ENCODE measurements at regions not wholly inside any gene's neighbourhood (a gene's known extent, or its start where the extent isn't known, plus 50 kb on each side); places are given as distances from the start of the nearest gene placed in this dataset.

GRCh38 chr10:131753336-131753735, 147.5 kb upstream of the PPP2R2D start:
- Histone ChIP-seq H3K9me3 (ENCODE audit: control insufficient read depth in 3 of 3, low read length in 3 of 3) (peaks cover 0 to 4% (median 0%) of the 10 kb centered on the region in 3 donors), H3K27me3 (ENCODE audit: control insufficient read depth in 3 of 3, insufficient read depth in 3 of 3, low read length in 3 of 3) (peaks cover 21 to 32% (median 21%) of the 10 kb centered on the region in 3 donors), H3K4me1 (ENCODE audit: control insufficient read depth in 3 of 3, insufficient read depth in 3 of 3, low read length in 3 of 3) (no peaks in the 10 kb centered on the region), H3K9ac (ENCODE audit: low read depth in 1 of 3, low read length in 3 of 3) (no peak overlapping the region), H3K4me3 (ENCODE audit: low read length in 3 of 3) (no peak overlapping the region), H3K36me3 (ENCODE audit: control insufficient read depth in 3 of 3, insufficient read depth in 3 of 3, low read length in 3 of 3) (no peaks in the 10 kb centered on the region), H3K27ac (ENCODE audit: low read depth, low read length) (no peak overlapping the region)

DNA sequence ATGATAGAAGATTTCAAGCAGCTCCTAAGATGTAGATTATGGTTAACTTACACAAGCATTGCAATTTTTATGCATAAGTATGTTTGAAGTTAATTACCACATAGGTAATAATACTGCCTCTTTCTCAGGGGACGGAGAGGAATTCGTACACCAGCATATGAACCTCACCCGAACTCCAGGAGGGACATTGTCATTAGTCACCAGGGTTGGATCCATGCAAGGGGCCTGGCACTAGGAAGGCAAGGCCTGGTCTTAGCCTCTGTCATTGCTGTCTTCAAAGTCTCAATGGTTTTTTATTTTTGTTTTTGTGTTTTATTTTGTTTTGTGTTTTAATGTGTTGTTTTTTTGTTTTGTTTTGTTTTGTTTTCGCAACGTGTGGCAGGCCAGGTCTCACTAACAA, 145.6 kb upstream of the PPP2R2D start:
- no peak overlapping the region for H3K9ac ChIP-seq (ENCODE audit: low read depth in 1 of 3, low read length in 3 of 3)
- H3K9me3 ChIP-seq (ENCODE audit: control insufficient read depth in 3 of 3, low read length in 3 of 3), result peaks cover 0 to 4% (median 0%) of the 10 kb centered on the region in 3 donors
- H3K27ac ChIP-seq (ENCODE audit: low read depth, low read length), result no peak overlapping the region
- peaks cover 9 to 14% (median 14%) of the 10 kb centered on the region in 3 donors for H3K27me3 ChIP-seq (ENCODE audit: control insufficient read depth in 3 of 3, insufficient read depth in 3 of 3, low read length in 3 of 3)
- H3K4me1 ChIP-seq (ENCODE audit: control insufficient read depth in 3 of 3, insufficient read depth in 3 of 3, low read length in 3 of 3), result no peaks in the 10 kb centered on the region
- H3K4me3 ChIP-seq (ENCODE audit: low read length in 3 of 3), result no peak overlapping the region
- H3K36me3 ChIP-seq (ENCODE audit: control insufficient read depth in 3 of 3, insufficient read depth in 3 of 3, low read length in 3 of 3), result no peaks in the 10 kb centered on the region

GRCh38 chr10:131757285-131758058, 143.3 kb upstream of the PPP2R2D start:
- H3K9me3 ChIP-seq (ENCODE audit: control insufficient read depth in 3 of 3, low read length in 3 of 3), result peaks cover 0 to 4% (median 2%) of the 10 kb centered on the region in 3 donors
- H3K9ac ChIP-seq (ENCODE audit: low read depth in 1 of 3, low read length in 3 of 3), result no peak overlapping the region
- no peaks in the 10 kb centered on the region for H3K36me3 ChIP-seq (ENCODE audit: control insufficient read depth in 3 of 3, insufficient read depth in 3 of 3, low read length in 3 of 3)
- H3K4me1 ChIP-seq (ENCODE audit: control insufficient read depth in 3 of 3, insufficient read depth in 3 of 3, low read length in 3 of 3), result no peaks in the 10 kb centered on the region
- H3K27me3 ChIP-seq (ENCODE audit: control insufficient read depth in 3 of 3, insufficient read depth in 3 of 3, low read length in 3 of 3), result peaks cover 5 to 18% (median 14%) of the 10 kb centered on the region in 3 donors
- no peak overlapping the region for H3K4me3 ChIP-seq (ENCODE audit: low read length in 3 of 3)
- H3K27ac ChIP-seq (ENCODE audit: low read depth, low read length), result no peak overlapping the region

DNA sequence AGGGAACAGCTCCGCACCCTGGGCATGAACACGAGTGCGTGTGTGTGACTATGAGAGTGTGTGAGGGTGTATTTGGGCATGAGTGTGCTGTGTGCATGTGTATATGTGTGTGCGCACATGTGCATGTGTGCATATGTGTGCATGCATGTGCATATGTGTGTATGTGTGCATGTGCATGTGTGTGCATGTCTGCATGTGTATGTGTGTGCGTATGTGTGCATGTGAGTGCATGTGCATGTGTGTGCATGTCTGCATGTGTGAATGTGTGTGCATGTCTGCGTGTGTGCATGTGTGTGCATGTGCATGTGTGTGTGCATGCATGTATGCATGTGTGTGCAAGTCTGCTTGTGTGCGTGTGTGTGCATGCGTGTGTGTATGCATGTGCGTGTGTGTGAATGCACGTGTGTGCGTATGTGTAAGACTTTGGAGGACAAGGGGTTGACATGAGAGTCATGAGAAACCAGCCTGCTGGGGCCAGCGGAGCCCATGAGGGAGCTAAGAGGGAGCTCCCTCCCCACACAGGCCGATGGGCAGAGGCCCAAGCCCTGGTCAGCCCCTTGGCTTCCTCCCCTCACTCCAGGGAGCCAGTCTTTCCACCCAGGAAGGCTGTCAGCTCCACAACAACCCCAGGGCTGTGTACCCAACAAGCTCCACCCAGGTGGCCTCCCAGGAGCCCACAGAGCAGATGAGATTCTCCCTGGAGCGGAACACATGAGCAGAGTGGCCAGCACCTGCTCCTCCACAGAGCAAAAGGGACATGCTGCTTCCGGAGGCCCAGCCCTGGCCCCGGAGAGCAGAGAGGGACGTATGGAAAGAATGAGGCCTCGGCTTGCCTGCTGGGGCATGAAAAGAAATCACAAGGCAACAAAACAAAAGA, 142.5 kb upstream of the PPP2R2D start:
- H3K27ac ChIP-seq (ENCODE audit: low read depth, low read length), result no peak overlapping the region
- no peaks in the 10 kb centered on the region for H3K4me1 ChIP-seq (ENCODE audit: control insufficient read depth in 3 of 3, insufficient read depth in 3 of 3, low read length in 3 of 3)
- H3K27me3 ChIP-seq (ENCODE audit: control insufficient read depth in 3 of 3, insufficient read depth in 3 of 3, low read length in 3 of 3), result peaks cover 5 to 24% (median 14%) of the 10 kb centered on the region in 3 donors
- H3K9me3 ChIP-seq (ENCODE audit: control insufficient read depth in 3 of 3, low read length in 3 of 3), result peaks cover 0 to 4% (median 2%) of the 10 kb centered on the region in 3 donors
- H3K36me3 ChIP-seq (ENCODE audit: control insufficient read depth in 3 of 3, insufficient read depth in 3 of 3, low read length in 3 of 3), result no peaks in the 10 kb centered on the region
- no peak overlapping the region for H3K4me3 ChIP-seq (ENCODE audit: low read length in 3 of 3)
- no peak overlapping the region for H3K9ac ChIP-seq (ENCODE audit: low read depth in 1 of 3, low read length in 3 of 3)

- Histone ChIP-seq H3K9me3 (ENCODE audit: control insufficient read depth in 3 of 3, low read length in 3 of 3) (peaks cover 0 to 4% (median 2%) of the 10 kb centered on the region in 3 donors), H3K9ac (ENCODE audit: low read depth in 1 of 3, low read length in 3 of 3) (no peak overlapping the region), H3K27me3 (ENCODE audit: control insufficient read depth in 3 of 3, insufficient read depth in 3 of 3, low read length in 3 of 3) (peaks cover 5 to 28% (median 14%) of the 10 kb centered on the region in 3 donors), H3K4me1 (ENCODE audit: control insufficient read depth in 3 of 3, insufficient read depth in 3 of 3, low read length in 3 of 3) (no peaks in the 10 kb centered on the region), H3K36me3 (ENCODE audit: control insufficient read depth in 3 of 3, insufficient read depth in 3 of 3, low read length in 3 of 3) (no peaks in the 10 kb centered on the region), H3K27ac (ENCODE audit: low read depth, low read length) (no peak overlapping the region), H3K4me3 (ENCODE audit: low read length in 3 of 3) (no peak overlapping the region)
These were observed 141.9 kb upstream of the PPP2R2D start for GRCh38 chr10:131758939-131759301.

GRCh38 chr10:131759347-131759746, 141.5 kb upstream of the PPP2R2D start:
- no peaks in the 10 kb centered on the region for H3K36me3 ChIP-seq (ENCODE audit: control insufficient read depth in 3 of 3, insufficient read depth in 3 of 3, low read length in 3 of 3)
- H3K4me3 ChIP-seq (ENCODE audit: low read length in 3 of 3), result no peak overlapping the region
- H3K27me3 ChIP-seq (ENCODE audit: control insufficient read depth in 3 of 3, insufficient read depth in 3 of 3, low read length in 3 of 3), result peaks cover 5 to 30% (median 14%) of the 10 kb centered on the region in 3 donors
- H3K9me3 ChIP-seq (ENCODE audit: control insufficient read depth in 3 of 3, low read length in 3 of 3), result peaks cover 0 to 4% (median 2%) of the 10 kb centered on the region in 3 donors
- no peak overlapping the region for H3K9ac ChIP-seq (ENCODE audit: low read depth in 1 of 3, low read length in 3 of 3)
- no peaks in the 10 kb centered on the region for H3K4me1 ChIP-seq (ENCODE audit: control insufficient read depth in 3 of 3, insufficient read depth in 3 of 3, low read length in 3 of 3)
- H3K27ac ChIP-seq (ENCODE audit: low read depth, low read length), result no peak overlapping the region

DNA sequence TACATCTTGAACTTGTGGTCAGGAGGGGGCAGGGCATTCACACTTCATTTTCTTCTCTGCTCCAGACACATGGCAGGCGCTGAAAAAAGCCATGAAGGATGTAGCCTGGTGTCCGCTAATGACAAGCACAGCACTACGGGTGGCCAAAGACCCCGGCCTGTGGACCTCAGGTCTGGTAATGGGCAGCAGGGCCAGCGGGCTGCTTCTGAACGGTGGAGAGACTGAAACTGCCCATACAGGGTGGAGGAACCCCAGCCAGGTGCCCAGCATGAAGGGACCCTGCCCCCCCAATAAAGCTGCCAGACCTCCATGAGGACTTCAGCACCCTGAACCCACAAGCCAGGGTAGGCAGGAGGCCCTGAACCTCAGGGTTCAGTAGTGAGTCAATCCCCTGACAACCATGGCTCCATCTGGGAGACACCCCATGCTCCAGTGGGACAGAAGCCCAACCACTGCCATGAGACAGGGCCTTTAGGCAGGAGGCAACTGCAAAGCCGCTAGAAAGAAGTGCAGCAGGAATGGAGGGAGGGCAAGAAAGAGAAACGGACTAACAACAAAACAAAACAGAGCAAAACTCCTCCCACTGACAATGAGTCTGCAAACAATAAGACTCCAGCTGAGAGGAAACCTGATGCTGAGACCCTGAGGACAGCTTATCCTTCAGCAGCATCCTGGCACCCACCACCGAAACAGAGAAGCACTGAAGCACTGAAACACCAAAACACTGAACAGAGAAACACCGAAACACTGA, 140.2 kb upstream of the PPP2R2D start:
- H3K36me3 ChIP-seq (ENCODE audit: control insufficient read depth in 3 of 3, insufficient read depth in 3 of 3, low read length in 3 of 3), result no peaks in the 10 kb centered on the region
- no peak overlapping the region for H3K4me3 ChIP-seq (ENCODE audit: low read length in 3 of 3)
- peaks cover 5 to 33% (median 14%) of the 10 kb centered on the region in 3 donors for H3K27me3 ChIP-seq (ENCODE audit: control insufficient read depth in 3 of 3, insufficient read depth in 3 of 3, low read length in 3 of 3)
- peaks cover 0 to 4% (median 2%) of the 10 kb centered on the region in 3 donors for H3K9me3 ChIP-seq (ENCODE audit: control insufficient read depth in 3 of 3, low read length in 3 of 3)
- no peak overlapping the region for H3K9ac ChIP-seq (ENCODE audit: low read depth in 1 of 3, low read length in 3 of 3)
- no peaks in the 10 kb centered on the region for H3K4me1 ChIP-seq (ENCODE audit: control insufficient read depth in 3 of 3, insufficient read depth in 3 of 3, low read length in 3 of 3)
- no peak overlapping the region for H3K27ac ChIP-seq (ENCODE audit: low read depth, low read length)

GRCh38 chr10:131762789-131763696, 137.8 kb upstream of the PPP2R2D start:
- H3K27me3 ChIP-seq (ENCODE audit: control insufficient read depth in 3 of 3, insufficient read depth in 3 of 3, low read length in 3 of 3), result peaks cover 9 to 30% (median 14%) of the 10 kb centered on the region in 3 donors
- H3K27ac ChIP-seq (ENCODE audit: low read depth, low read length), result no peak overlapping the region
- no peaks in the 10 kb centered on the region for H3K4me1 ChIP-seq (ENCODE audit: control insufficient read depth in 3 of 3, insufficient read depth in 3 of 3, low read length in 3 of 3)

GRCh38 chr10:131764929-131765328, 135.9 kb upstream of the PPP2R2D start:
- Histone ChIP-seq H3K4me3 (ENCODE audit: low read length in 3 of 3) (no peak overlapping the region), H3K36me3 (ENCODE audit: control insufficient read depth in 3 of 3, insufficient read depth in 3 of 3, low read length in 3 of 3) (no peaks in the 10 kb centered on the region), H3K4me1 (ENCODE audit: control insufficient read depth in 3 of 3, insufficient read depth in 3 of 3, low read length in 3 of 3) (no peaks in the 10 kb centered on the region), H3K9ac (ENCODE audit: low read depth in 1 of 3, low read length in 3 of 3) (no peak overlapping the region), H3K9me3 (ENCODE audit: control insufficient read depth in 3 of 3, low read length in 3 of 3) (peaks cover 0 to 2% (median 2%) of the 10 kb centered on the region in 3 donors), H3K27ac (ENCODE audit: low read depth, low read length) (no peak overlapping the region), H3K27me3 (ENCODE audit: control insufficient read depth in 3 of 3, insufficient read depth in 3 of 3, low read length in 3 of 3) (peaks cover 9 to 31% (median 10%) of the 10 kb centered on the region in 3 donors)

More at GRCh38 chr10:131762789-131763696, 137.8 kb upstream of the PPP2R2D start:
- Histone ChIP-seq H3K9me3 (ENCODE audit: control insufficient read depth in 3 of 3, low read length in 3 of 3) (peaks cover 0 to 4% (median 2%) of the 10 kb centered on the region in 3 donors), H3K9ac (ENCODE audit: low read depth in 1 of 3, low read length in 3 of 3) (no peak overlapping the region), H3K36me3 (ENCODE audit: control insufficient read depth in 3 of 3, insufficient read depth in 3 of 3, low read length in 3 of 3) (no peaks in the 10 kb centered on the region), H3K4me3 (ENCODE audit: low read length in 3 of 3) (no peak overlapping the region)
